MCF 10A (cell line): ENCODE measurements at regions not wholly inside any gene's neighbourhood (a gene's known extent, or its start where the extent isn't known, plus 50 kb on each side); places are given as distances from the start of the nearest gene placed in this dataset.
A peak's percentile ranks its signal among the peaks of the same experiment; 100 is the strongest.

Experiments used
- BruUV-seq: library from RNA; stranded (reverse); fragments of 400-500 nt; replicated peaks from 2 replicates; lab custom pipeline; 2021; lab: Mats Ljungman, UMichigan
- CTCF ChIA-PET: fragments of 300-600 bp; sonication (Branson Sonifier 250); formaldehyde crosslinking; extraction: SDS; loops from one replicate; lab custom pipeline; 2021; ENCODE audit warnings: antibody characterized with exemption, inconsistent platforms; lab: Yijun Ruan, JAX
- POLR2A ChIA-PET: fragments of 300-600, 350-650 bp; sonication (Branson Sonifier 250); formaldehyde crosslinking; extraction: SDS; loops from one replicate; lab custom pipeline; 2020; ENCODE audit warnings: antibody characterized with exemption, inconsistent platforms; lab: Yijun Ruan, JAX
- DNase-seq: peaks from one replicate; pipeline ENCODE4 v3.0.0-alpha.2; 2018; ENCODE audit not compliant: unreplicated experiment
- H3K27ac Mint-ChIP-seq: one replicate; pipeline ENCODE4 v1.8.0; 2022; ENCODE audit warnings: mild to moderate bottlenecking, low read depth, mixed read lengths; ENCODE audit not compliant: unreplicated experiment
- H3K27me3 Mint-ChIP-seq: one replicate; pipeline ENCODE4 v1.8.0; 2022; ENCODE audit warnings: mixed read lengths; ENCODE audit not compliant: insufficient read depth, unreplicated experiment
- H3K36me3 Mint-ChIP-seq: one replicate; pipeline ENCODE4 v1.8.0; 2022; ENCODE audit warnings: mild to moderate bottlenecking, moderate library complexity, mixed read lengths; ENCODE audit not compliant: insufficient read depth, unreplicated experiment
- H3K4me1 Mint-ChIP-seq: one replicate; pipeline ENCODE4 v1.8.0; 2022; ENCODE audit warnings: mixed read lengths; ENCODE audit not compliant: insufficient read depth, unreplicated experiment
- H3K4me3 Mint-ChIP-seq: one replicate; pipeline ENCODE4 v1.8.0; 2022; ENCODE audit warnings: mild to moderate bottlenecking, moderate library complexity, mixed read lengths; ENCODE audit not compliant: unreplicated experiment
- H3K9me3 Mint-ChIP-seq: one replicate; pipeline ENCODE4 v1.8.0; 2022; ENCODE audit warnings: mixed read lengths; ENCODE audit not compliant: unreplicated experiment
- intact Hi-C: fragments of 100-400 bp; cut with micrococcal nuclease; formaldehyde crosslinking; loops from 2 replicates; pipeline ENCODE4 v1.14.1; 2022
- TF ChIP-seq, protein P1 (sequence below): fragments of 200-600 bp; IDR thresholded peaks from one replicate; pipeline ENCODE4 v1.8.0; 2022; ENCODE audit warnings: antibody characterized with exemption, mild to moderate bottlenecking; ENCODE audit not compliant: unreplicated experiment

DNA sequence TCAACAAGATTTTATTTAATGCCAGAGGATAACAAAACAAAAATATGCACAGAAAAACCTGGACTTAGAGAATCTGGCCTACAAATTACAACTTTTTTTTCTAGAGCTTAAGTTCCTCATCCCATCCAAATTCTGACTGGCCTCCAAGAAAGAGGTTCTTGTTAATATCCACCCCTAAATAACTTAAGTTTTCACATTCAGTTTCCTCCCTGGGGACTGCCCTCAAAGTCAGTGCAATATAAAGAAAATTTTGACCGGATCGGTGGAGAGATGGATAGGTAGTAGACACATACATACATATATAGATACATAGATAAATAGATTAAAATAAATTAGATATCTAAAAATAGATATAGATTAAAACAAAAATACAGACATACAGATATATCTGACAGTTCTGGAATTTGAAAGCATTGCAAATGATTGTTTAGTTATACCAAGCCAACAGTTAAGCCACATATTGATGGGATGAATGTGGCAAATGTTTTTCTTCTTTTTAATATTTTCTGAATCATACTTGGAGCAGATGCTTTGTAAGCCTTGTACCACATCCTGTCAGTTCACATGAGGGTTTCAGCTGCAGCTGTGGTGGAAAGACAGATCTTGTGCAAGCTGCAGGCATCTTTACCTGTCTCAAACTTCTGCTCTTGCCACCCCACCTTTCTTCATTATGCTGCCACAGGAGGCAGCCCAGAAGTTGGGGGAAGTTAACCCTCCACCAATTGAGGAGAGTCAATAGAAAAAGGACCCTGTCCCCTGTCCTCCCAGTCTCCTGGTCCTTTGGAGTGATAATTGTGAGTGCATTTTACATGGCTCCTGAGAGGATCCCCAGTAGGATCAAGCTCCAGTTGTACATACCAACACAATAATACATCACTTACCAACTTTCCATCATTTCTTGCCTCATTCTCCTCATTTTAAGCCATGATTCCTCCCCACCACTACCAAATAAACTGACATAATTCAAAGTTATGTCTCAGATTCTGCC, 58.5 kb upstream of the PRDM8 start:
- no TSS peak for BruUV-seq
- intact Hi-C loops: no loop called here
- no peaks in the 10 kb centered on the region for H3K9me3 Mint-ChIP-seq
- CTCF ChIA-PET: interaction anchor here (0.8 to 1.0 kb wide), 2 partner anchors 13 kb away, joined by 3 to 5 read pairs; no protein-coding TSS in a partner anchor
- H3K4me1 Mint-ChIP-seq: peaks cover 30% of the 10 kb centered on the region
- H3K27me3 Mint-ChIP-seq: no peaks in the 10 kb centered on the region
- POLR2A ChIA-PET: interaction anchor here (1.0 to 1.8 kb wide), 2 partner anchors 9 to 16 kb away, joined by 3 to 12 read pairs; no protein-coding TSS in a partner anchor
- no peak overlapping the region for H3K27ac Mint-ChIP-seq
- H3K36me3 Mint-ChIP-seq: no peaks in the 10 kb centered on the region
- DNase-seq: peak; percentile 56
- no peak overlapping the region for H3K4me3 Mint-ChIP-seq
- TF ChIP-seq, protein P1, sequence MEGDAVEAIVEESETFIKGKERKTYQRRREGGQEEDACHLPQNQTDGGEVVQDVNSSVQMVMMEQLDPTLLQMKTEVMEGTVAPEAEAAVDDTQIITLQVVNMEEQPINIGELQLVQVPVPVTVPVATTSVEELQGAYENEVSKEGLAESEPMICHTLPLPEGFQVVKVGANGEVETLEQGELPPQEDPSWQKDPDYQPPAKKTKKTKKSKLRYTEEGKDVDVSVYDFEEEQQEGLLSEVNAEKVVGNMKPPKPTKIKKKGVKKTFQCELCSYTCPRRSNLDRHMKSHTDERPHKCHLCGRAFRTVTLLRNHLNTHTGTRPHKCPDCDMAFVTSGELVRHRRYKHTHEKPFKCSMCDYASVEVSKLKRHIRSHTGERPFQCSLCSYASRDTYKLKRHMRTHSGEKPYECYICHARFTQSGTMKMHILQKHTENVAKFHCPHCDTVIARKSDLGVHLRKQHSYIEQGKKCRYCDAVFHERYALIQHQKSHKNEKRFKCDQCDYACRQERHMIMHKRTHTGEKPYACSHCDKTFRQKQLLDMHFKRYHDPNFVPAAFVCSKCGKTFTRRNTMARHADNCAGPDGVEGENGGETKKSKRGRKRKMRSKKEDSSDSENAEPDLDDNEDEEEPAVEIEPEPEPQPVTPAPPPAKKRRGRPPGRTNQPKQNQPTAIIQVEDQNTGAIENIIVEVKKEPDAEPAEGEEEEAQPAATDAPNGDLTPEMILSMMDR: no peak

DNA sequence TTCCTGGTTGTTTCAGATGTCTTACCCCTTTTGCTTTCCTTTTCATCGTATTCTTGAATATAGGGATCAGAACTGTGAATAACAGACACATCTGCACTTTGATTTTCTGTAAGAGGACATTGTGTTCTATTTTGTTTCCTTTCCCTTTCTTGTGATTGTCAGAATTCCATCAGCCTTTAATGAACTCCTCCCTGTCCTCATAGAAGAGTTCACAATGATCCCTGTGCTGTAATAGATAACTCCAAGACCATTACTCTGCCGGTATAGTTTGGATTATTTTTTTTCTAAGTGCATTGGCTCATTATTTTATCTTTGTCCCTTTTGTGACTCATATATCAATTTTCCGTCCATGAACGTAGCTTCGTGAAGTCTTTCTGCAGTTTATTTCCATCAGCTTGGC, 59.7 kb upstream of the PRDM8 start:
- ChIA-PET CTCF (interaction anchor here (0.6 to 1.1 kb wide), 2 partner anchors 48 to 1058 kb away, joined by 3 to 4 read pairs; no protein-coding TSS in a partner anchor), POLR2A (interaction anchor here (0.6 to 0.7 kb wide), 2 partner anchors 49 kb away, joined by 3 to 4 read pairs; no protein-coding TSS in a partner anchor)
- H3K36me3 Mint-ChIP-seq: no peaks in the 10 kb centered on the region
- BruUV-seq: no TSS peak
- intact Hi-C loops: no loop called here
- TF ChIP-seq, protein P1: no peak
- H3K4me3 Mint-ChIP-seq: no peak overlapping the region
- H3K4me1 Mint-ChIP-seq: peaks cover 30% of the 10 kb centered on the region
- H3K27ac Mint-ChIP-seq: no peak overlapping the region
- H3K27me3 Mint-ChIP-seq: no peaks in the 10 kb centered on the region
- no peaks in the 10 kb centered on the region for H3K9me3 Mint-ChIP-seq
- DNase-seq: no peak

DNA sequence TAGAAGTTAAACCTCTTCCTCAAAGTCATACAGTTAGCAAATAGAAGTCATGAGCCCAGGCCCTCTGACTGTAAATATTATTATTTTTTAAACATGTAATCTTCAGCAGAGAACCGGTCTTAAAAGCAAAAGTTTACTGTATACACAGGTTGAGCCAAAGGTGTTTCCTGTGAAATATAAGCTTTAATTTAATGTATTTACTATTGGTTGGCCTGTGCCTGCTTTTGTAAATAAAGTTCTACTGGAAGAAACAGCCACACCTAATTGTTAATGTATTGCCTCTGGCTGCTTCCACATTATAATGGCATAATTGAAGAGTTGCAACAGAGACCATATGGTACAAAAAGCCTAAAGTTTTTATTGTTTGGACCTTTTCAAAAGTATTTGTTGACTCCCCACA, 61.0 kb upstream of the PRDM8 start:
- CTCF ChIA-PET: interaction anchor here (0.6 to 1.2 kb wide), 4 partner anchors 10 to 65 kb away, joined by 3 to 4 read pairs (median 3); no protein-coding TSS in a partner anchor
- POLR2A ChIA-PET: interaction anchor here (0.9 kb wide), 1 partner anchor 18 kb away, joined by 3 read pairs; no protein-coding TSS in a partner anchor
- BruUV-seq: no TSS peak
- H3K4me1 Mint-ChIP-seq: peaks cover 30% of the 10 kb centered on the region
- TF ChIP-seq, protein P1: no peak
- H3K27me3 Mint-ChIP-seq: no peaks in the 10 kb centered on the region
- H3K27ac Mint-ChIP-seq: peak overlapping the region; percentile 2
- DNase-seq: no peak
- H3K4me3 Mint-ChIP-seq: no peak overlapping the region
- intact Hi-C loops: no loop called here
- no peaks in the 10 kb centered on the region for H3K9me3 Mint-ChIP-seq
- H3K36me3 Mint-ChIP-seq: no peaks in the 10 kb centered on the region

DNA sequence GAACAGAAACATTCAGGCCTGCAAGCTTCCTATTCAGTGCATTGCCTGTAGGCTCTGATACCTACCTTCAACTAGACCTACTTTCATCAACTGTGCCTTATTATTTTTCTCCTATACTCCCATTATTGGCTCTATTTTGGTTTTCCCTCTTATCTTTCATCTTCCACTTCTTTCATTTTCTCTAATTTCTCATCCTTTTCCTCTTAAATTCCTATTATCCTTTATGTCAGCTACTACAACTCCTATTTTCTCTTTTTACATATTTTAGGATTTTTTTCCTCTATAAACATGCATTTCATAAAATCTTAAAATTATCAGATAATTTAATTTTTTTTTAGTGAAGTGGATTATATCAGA, 61.6 kb upstream of the PRDM8 start:
- intact Hi-C loops: no loop called here
- Mint-ChIP-seq H3K9me3 (no peaks in the 10 kb centered on the region), H3K27me3 (no peaks in the 10 kb centered on the region), H3K4me3 (no peak overlapping the region), H3K4me1 (peaks cover 30% of the 10 kb centered on the region), H3K36me3 (no peaks in the 10 kb centered on the region), H3K27ac (peak overlapping the region; percentile 2)
- TF ChIP-seq, protein P1: no peak
- ChIA-PET CTCF (interaction anchor here (1.1 to 1.2 kb wide), 2 partner anchors 10 to 11 kb away, joined by 3 to 4 read pairs; no protein-coding TSS in a partner anchor), POLR2A (interaction anchor here (0.9 kb wide), 1 partner anchor 19 kb away, joined by 3 read pairs; no protein-coding TSS in a partner anchor)
- no peak for DNase-seq
- BruUV-seq: no TSS peak
